GM12878 (cell line): ENCODE measurements at regions not wholly inside any gene's neighbourhood (a gene's known extent, or its start where the extent isn't known, plus 50 kb on each side); places are given as distances from the start of the nearest gene placed in this dataset.

ENCODE experiments used
- CBX3 ChIP-seq: fragments of 200-600 bp; sonication (generic); IDR thresholded peaks from 2 replicates; pipeline ENCODE4 v1.6.1; 2016; ENCODE audit warnings: low read depth, borderline replicate concordance
- CTCF ChIP-seq, 3 experiments: IDR thresholded peaks in 2 of 3; conservative IDR thresholded peaks in 1 of 3; 2 replicates each; pipeline ENCODE4 v1.5.1; 2011; ENCODE audit warnings: low read depth in 3 of 3, low read length in 3 of 3, mild to moderate bottlenecking in 3 of 3, control low read depth in 2 of 3, moderate library complexity in 2 of 3, inconsistent platforms in 1 of 3, mixed read lengths in 1 of 3; ENCODE audit not compliant: control insufficient read depth in 2 of 3, insufficient read depth in 1 of 3; ENCODE audit errors: extremely low read depth in 1 of 3
- GABPA ChIP-seq: IDR thresholded peaks from 2 replicates; pipeline ENCODE4 v1.6.1; 2014; ENCODE audit warnings: antibody characterized with exemption, low read depth, mild to moderate bottlenecking, inconsistent platforms
- MAX ChIP-seq: IDR thresholded peaks from 2 replicates; pipeline ENCODE4 v1.6.1; 2012; ENCODE audit warnings: low read depth, low read length, improper control_type of control experiment
- RAD21 ChIP-seq: IDR thresholded peaks from 2 replicates; pipeline ENCODE4 v1.6.1; 2011; ENCODE audit warnings: mild to moderate bottlenecking, low read depth, low read length, moderate library complexity; ENCODE audit not compliant: insufficient read depth
- TAF1 ChIP-seq: IDR thresholded peaks from 2 replicates; pipeline ENCODE4 v1.6.1; 2011; ENCODE audit warnings: mild to moderate bottlenecking, low read depth, low read length, borderline replicate concordance

DNA sequence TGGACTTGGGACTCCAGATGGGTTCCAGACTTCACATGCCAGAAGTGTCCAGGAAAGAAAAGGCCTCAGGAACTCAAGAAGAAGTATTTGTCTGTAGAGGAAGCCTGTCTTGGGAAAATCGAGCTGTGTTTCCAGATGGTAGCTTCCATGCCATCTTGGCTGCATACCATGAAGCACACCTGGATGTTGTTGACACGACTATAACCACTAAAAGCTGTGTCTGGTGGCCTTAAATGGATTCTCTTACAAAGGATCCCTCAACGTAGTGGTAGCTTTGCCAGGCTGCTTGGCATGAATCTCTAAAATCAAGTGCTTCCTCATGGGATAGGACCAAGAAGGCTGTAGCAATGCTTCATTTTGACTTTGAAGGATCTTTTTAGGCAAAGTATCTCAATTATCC, 313.4 kb upstream of the BOD1L1 start:
- TF ChIP-seq MAX (no peak), RAD21 (no peak), CTCF (IDR thresholded peaks at IDR 0.05 in 2 of 3, conservative IDR thresholded peaks at IDR 0.05 in 1 of 3; ENCODE audit: control insufficient read depth in 2 of 3, extremely low read depth in 1 of 3, insufficient read depth in 1 of 3, low read depth in 3 of 3, low read length in 3 of 3) (no peak), CBX3 (no peak), GABPA (no peak), TAF1 (no peak)
